VCaP (cell line): ENCODE measurements at regions not wholly inside any gene's neighbourhood (a gene's known extent, or its start where the extent isn't known, plus 50 kb on each side); places are given as distances from the start of the nearest gene placed in this dataset.
"Not testable (repeated sequence)": the region's sequence is repeated elsewhere in the genome, so short reads cannot be mapped to it uniquely, and the experiment has no call there.

Source experiments
- H3K27ac ChIP-seq: fragments of 450-650 bp; 2 replicates; pipeline ENCODE4 v1.5.1; 2017
- CTCF ChIP-seq: fragments of 450-650 bp; conservative IDR thresholded peaks from 2 replicates; pipeline ENCODE4 v1.5.1; 2017; ENCODE audit warnings: mild to moderate bottlenecking, moderate library complexity

- no peak overlapping the region for H3K27ac ChIP-seq
- no peak for TF ChIP-seq CTCF
These were observed 215.8 kb upstream of the SMLR1 start for GRCh38 chr6:130611366-130611765.

DNA sequence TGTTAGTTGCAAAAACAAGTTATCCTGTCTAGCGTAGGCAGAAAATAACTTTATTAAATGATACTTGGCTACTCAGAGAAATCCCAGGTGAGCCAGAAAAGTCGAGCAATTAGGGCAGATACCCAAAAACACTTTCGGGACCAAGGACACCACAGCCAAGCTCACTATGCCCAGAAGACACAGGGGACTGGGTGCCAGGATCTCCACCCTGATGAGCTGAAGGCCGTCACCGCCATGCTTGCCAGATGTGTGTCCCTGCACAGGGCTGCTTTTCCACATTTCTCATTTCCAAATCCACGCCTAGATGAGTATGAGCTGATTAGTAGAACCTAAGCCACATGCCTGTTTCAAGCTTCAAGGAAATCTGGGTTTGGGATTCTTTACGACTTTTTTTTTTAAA lies 214.0 kb upstream of the SMLR1 start:
- TF ChIP-seq CTCF, result no peak
- H3K27ac ChIP-seq, result no peak overlapping the region

DNA sequence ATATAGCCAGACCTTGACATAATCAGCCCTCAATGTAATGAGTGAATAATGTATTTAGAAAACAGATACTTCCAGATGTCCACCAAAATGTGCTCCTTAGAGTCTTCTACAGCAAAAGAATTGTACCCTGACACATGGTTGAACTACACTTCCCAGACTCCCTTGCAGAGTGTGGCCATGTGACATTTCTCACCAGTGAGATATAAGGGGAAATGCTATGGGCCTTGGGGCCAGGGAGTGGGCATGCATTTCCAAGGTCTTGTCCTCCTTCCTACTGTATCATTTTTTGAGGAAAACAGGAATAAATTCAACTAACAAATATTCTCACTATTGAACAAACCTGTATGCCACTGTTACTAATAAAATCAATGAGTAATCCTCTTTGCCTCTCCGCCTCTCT lies 211.4 kb upstream of the SMLR1 start:
- no peak for TF ChIP-seq CTCF

DNA sequence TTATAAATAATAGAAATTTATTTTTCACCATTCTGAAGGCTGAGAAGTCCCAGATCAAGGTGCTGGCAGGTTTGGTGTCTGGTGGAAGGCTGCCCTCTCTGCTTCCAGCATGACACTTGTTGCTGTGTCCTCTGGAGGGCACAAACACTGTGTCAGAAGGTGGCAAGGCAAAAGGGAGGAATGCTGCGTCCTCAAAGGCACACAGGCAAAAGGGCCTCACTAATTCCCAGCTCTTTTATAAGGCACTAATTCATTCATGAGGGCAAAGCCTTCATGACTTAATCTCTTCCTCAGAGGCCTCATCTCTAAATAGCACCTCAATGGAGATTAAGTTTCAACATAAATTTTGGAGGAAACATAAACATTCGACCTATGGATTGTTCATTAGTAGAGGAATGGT lies 209.5 kb upstream of the SMLR1 start:
- H3K27ac ChIP-seq, result no peak overlapping the region
- no peak for TF ChIP-seq CTCF

More for the DNA sequence above, 211.4 kb upstream of the SMLR1 start:
- H3K27ac ChIP-seq, result no peak overlapping the region

GRCh38 chr6:130618806-130619205 lies 208.4 kb upstream of the SMLR1 start:
- H3K27ac ChIP-seq, result not testable (repeated sequence)

GRCh38 chr6:130620338-130620781 lies 206.8 kb upstream of the SMLR1 start:
- no peak overlapping the region for H3K27ac ChIP-seq
- no peak for TF ChIP-seq CTCF

- no peak for TF ChIP-seq CTCF
These were observed 205.1 kb upstream of the SMLR1 start for GRCh38 chr6:130622142-130622541.

DNA sequence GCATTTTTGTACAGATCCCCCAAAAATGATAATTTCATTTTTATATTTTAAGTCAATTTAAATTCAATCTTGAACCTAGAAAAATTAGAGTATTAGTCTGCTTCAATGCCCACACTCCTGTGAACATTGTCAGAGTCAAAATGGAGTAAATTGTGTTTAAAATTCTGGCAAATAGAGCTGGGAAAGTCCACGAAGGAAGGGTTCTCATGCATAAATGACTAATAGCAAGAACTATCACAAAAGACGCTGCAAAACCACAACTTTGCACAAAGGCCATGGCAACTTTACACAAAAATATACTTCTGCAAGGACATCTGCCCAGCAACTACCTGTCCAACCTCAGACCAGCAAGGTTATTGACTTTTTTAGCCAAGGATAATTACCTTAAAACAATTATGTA lies 203.2 kb upstream of the SMLR1 start:
- H3K27ac ChIP-seq, result no peak overlapping the region
- no peak for TF ChIP-seq CTCF

More at GRCh38 chr6:130622142-130622541, 205.1 kb upstream of the SMLR1 start:
- no peak overlapping the region for H3K27ac ChIP-seq
